H7 (cell line): ENCODE measurements at regions not wholly inside any gene's neighbourhood (a gene's known extent, or its start where the extent isn't known, plus 50 kb on each side); places are given as distances from the start of the nearest gene placed in this dataset.
A peak's percentile ranks its signal among the peaks of the same experiment; 100 is the strongest.

Source experiments
- DNase-seq: peaks from one replicate; pipeline ENCODE4 v3.0.0; 2012
- H3K27me3 ChIP-seq: 2 replicates; pipeline ENCODE4 v1.6.0; 2011; ENCODE audit warnings: mild to moderate bottlenecking, low read length; ENCODE audit not compliant: control insufficient read depth, insufficient read depth
- H3K36me3 ChIP-seq: replicated peaks from 2 replicates; pipeline ENCODE4 v1.5.1; 2011; ENCODE audit warnings: low read length; ENCODE audit not compliant: control insufficient read depth, insufficient read depth
- H3K4me3 ChIP-seq: 2 replicates; pipeline ENCODE4 v1.5.1; 2011; ENCODE audit warnings: low read depth, mild to moderate bottlenecking, control low read depth, low read length, moderate library complexity; ENCODE audit not compliant: insufficient read depth

DNA sequence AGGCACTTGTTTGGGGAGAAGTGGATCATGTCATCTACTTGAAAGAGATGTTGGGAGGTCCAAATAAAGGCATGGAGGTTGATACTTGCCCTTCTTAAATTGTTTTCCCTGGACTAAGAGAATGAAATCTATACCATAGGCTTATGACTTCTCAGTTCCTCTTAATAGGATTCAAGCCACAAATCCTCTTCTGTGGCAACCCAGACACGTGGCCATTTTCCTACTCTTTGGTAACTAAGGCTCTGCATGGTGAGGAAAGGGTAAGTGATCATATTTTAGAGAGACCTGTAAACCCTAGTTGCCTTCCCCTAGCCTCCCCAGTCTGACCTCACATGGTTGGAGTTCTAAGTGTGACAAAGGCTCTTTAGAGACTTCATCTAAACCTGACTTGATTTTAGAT, 72.9 kb upstream of the CD44 start:
- DNase-seq = no peak
- no peaks in the 10 kb centered on the region for H3K36me3 ChIP-seq
- H3K4me3 ChIP-seq = no peak overlapping the region
- no peaks in the 10 kb centered on the region; the same call in 1 of the 2 replicates for H3K27me3 ChIP-seq

DNA sequence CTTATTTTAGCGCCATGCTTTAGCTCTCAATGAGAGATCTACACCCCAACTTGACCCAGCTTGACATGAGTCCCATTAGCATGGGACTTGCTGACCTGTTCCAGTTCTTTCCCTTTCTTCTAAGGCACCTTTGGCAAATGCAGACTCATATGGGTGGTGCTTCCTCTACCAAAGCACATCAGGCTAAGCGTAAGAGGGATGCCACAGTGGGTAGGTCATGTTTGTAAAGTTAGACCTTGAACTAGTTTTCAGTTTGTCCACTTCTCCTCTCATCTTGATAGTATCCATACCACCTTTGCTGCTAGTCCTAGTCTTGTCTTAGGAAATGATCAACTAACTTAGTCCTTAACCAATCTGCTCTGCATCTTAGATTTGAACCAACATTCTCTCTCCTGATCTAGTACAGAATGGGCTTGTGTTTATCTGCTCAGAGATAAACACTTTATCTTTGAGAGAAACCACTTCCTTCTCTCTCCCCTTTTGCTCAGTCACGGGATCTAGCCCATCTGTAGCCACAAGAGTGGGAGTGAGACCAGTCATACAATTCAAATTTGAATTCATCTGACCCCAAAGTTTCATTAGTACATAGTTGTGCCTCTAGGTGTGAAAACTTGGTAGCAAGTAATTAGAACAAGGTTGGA, 72.1 kb upstream of the CD44 start:
- H3K4me3 ChIP-seq = no peak overlapping the region
- H3K27me3 ChIP-seq = no peaks in the 10 kb centered on the region; the same call in 1 of the 2 replicates
- DNase-seq = no peak
- no peaks in the 10 kb centered on the region for H3K36me3 ChIP-seq

DNA sequence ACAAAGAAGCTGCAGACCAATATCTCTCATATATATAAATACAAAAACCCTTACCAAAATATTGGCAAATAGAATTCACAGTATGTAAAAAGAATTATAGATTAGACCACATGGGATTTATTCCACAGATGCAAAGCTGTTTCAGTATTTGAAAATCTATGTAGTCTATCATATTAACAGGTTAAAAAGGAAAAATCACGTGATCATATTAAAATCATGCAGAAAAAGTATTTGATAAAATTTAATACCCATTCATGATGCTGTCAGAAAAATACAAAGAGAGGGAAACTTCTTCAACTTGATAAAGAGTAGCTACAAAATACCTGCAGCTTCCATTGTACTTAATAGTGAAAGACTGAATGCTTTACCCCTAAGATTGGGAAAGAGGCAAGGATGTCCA, 67.2 kb upstream of the CD44 start:
- Histone ChIP-seq H3K36me3 (no peaks in the 10 kb centered on the region), H3K27me3 (no peaks in the 10 kb centered on the region), H3K4me3 (no peak overlapping the region)
- no peak for DNase-seq

DNA sequence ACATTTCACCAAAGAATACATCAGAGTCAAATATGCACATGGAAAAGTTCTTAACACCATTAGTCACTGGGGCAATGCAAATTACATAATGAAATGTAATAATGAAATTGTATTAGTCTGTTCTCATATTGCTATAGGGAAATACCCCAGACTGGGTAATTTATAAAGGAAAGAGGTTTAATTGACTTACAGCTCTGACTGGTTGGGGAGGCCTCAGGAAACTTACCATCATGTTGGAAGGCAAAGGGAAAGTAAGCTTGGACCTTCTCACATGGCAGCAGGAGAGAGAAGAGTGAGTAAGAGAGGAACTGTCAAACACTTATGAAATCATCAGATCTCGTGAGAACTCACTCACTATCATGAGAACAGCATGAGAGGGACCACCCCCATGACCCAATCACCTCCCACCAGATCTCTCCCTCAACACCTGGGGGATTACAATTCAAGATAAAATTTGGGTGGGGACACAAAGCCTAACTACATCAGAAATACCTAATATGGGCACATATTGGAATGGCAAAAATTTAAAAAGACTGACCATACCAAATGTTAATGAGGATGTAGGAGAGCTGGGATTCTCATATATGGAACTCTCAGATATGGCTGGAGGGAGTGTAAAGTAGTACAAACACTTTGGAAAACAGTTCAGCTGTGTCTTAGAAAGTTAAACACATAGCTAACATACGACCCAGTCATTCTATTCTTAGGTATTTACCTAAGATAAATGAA, 65.1 kb upstream of the CD44 start:
- no peak for DNase-seq
- no peaks in the 10 kb centered on the region for H3K27me3 ChIP-seq
- no peak overlapping the region for H3K4me3 ChIP-seq
- H3K36me3 ChIP-seq = no peaks in the 10 kb centered on the region

DNA sequence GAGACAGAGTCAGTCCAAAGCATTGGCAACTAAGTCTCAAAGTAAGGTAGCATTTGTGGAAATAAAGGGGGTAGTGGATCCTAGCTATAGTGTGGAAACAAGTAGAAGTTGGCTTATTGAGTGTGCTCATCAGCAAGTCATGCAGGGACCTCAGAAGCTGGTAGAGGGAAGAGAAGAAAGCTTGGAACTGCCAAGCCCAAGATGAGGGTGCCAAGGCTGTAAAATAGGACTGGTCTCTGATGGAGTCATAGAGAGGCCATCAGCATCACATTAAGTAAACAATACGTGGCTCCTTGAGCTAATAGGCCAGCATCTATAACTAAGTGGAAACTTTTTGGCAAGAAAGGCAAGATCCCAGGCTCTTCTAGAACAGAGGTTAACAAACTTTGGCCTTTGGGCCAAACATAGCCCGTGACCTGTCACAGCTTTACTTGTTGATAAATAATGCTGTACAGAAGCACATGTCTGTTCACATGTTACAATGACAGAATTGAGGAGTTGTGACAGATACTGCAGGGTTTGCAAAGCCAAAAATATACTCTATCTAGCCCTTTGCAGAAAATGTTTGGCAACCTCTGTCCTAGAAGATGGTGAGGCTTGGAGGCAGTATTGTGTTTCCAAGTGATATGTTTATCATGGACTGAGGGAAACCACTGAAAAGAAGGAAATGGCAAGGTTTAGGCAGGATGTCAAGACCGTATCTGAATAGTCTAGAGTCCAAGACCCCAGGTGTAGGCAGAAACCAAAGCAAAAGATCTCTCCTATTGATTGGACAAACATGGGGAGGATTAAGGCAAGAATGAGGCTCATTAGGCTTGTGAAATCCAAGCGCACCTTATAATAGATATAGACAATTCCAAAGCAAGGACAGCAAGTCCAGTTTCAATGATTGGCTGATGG, 62.5 kb upstream of the CD44 start:
- Histone ChIP-seq H3K36me3 (no peaks in the 10 kb centered on the region), H3K4me3 (no peak overlapping the region), H3K27me3 (no peaks in the 10 kb centered on the region)
- DNase-seq = no peak

DNA sequence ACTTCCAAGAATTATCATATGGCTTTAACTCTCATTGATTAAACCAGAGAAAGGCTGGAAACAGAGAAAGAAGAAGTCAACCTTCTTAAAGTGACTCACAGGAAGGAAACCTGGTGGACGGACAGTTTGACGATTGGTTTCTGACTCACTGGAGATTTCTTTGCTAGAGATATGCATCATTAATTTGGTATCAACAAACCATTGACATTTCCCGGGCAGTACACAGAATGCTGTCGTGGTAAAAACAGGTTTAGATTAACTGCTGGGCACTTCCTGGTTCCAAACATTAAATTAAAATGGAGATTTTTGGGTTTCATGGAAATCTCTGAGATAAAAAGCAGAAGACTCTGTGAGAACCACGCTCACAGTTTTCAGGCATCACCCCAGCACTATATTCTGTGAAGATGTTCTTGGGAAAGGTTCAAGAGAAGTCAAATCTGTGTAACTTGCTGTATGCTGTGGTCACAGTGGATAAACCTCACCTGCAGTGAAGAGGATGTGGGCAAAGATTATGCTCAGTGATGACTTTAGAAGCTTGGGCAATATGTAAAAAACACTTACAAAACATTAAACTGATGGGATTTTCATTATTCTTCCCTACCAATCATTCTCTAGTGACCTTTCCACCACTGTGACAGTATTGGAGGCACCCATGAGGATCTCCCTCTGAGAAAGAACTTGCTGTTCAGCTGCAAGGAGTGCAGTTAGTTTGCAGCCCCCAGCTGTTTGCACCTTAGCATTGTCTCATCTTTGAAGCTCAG, 61.1 kb upstream of the CD44 start:
- Histone ChIP-seq H3K36me3 (no peaks in the 10 kb centered on the region), H3K27me3 (no peaks in the 10 kb centered on the region), H3K4me3 (no peak overlapping the region)
- no peak for DNase-seq

DNA sequence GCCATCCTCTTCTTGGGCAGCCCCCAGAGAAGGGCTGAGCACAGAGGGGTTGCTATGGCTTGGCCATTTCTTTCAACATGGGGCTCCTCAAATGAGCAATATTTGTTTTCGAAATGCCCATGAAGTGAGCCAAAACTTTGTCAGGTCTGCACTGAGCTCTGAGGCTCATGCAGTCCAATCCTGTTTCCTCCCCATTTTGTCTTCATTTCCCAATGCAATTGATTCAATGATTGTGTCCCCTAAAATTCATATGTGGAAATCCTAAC, 60.6 kb upstream of the CD44 start:
- no peak for DNase-seq
- no peak overlapping the region for H3K4me3 ChIP-seq

DNA sequence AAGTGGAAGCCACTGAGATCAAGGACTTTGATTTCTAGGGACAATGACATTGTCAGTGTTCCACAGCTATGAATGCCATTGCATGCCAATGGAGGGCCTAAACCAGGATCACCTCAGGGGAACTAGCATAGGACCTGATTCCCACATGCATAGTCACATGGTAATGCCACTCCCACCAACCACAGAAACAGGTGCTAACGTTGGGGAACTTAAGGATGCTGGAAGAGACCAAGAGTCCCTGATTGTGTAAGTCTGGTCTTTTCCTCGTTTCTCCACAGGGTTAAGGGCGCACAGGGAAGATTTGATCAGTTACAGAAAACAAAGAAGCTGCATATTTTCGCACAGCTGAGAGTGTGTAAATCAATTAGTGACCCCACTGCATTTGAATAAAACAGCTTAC, 59.4 kb upstream of the CD44 start:
- H3K36me3 ChIP-seq = no peaks in the 10 kb centered on the region
- no peak for DNase-seq
- no peaks in the 10 kb centered on the region for H3K27me3 ChIP-seq
- H3K4me3 ChIP-seq = no peak overlapping the region

More for the DNA sequence above, 60.6 kb upstream of the CD44 start:
- no peaks in the 10 kb centered on the region for H3K36me3 ChIP-seq
- H3K27me3 ChIP-seq = no peaks in the 10 kb centered on the region

DNA sequence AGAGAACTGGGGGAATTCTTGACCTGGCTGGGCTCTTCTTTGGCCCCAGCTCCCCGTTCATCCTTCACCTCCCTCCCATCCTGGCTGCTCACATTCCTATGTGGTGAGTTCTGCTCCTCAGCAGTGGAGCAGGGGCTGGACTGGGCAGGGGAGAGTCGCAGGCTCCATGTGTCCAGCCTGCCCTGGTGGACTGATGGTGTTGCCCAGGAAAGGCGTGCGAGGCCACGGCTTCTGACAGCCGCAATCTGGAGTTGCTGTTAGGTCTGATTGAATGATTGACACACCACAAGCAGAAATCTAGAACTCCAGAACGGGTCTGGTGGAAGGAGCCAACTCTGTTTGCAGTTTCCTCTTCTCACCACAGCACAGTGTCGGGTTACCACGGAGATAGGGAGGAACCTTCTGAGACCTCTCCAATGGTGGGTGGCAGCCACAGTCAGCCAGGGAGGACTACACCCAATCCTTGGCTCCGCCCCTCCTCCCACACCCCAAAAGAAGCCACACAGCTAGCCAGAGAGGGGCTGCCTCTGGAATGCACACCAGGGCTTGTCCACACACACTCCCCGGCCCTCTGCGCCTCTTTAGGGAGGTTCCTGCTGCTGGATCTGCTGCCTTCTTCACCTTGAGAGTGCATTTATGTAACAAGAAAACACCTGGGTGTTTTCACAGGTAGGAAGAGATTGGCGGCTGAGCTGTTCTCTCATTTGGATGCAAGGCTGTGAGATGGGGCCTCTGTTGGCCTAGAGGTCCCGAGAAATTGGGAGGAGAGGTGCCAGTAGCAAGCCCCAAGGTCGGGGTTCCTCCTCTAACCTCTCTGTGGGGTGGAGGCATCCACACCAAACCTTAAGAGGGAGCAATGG, 56.4 kb upstream of the CD44 start:
- Histone ChIP-seq H3K36me3 (no peaks in the 10 kb centered on the region), H3K27me3 (no peaks in the 10 kb centered on the region), H3K4me3 (no peak overlapping the region)
- DNase-seq = peak; percentile 61

DNA sequence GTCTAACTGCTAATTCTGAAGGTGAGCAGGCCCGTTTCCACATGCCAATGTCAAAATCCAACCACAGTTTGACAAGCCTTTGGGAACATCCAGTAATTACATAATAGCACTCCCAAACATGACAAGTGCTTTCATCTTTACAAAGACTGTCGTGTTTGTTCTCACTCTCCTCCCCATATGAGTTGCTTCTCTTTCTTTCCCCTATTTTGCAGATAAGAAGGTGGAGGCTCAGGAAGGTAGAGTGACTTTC, 55.9 kb upstream of the CD44 start:
- Histone ChIP-seq H3K4me3 (no peak overlapping the region), H3K27me3 (no peaks in the 10 kb centered on the region), H3K36me3 (no peaks in the 10 kb centered on the region)
- no peak for DNase-seq

DNA sequence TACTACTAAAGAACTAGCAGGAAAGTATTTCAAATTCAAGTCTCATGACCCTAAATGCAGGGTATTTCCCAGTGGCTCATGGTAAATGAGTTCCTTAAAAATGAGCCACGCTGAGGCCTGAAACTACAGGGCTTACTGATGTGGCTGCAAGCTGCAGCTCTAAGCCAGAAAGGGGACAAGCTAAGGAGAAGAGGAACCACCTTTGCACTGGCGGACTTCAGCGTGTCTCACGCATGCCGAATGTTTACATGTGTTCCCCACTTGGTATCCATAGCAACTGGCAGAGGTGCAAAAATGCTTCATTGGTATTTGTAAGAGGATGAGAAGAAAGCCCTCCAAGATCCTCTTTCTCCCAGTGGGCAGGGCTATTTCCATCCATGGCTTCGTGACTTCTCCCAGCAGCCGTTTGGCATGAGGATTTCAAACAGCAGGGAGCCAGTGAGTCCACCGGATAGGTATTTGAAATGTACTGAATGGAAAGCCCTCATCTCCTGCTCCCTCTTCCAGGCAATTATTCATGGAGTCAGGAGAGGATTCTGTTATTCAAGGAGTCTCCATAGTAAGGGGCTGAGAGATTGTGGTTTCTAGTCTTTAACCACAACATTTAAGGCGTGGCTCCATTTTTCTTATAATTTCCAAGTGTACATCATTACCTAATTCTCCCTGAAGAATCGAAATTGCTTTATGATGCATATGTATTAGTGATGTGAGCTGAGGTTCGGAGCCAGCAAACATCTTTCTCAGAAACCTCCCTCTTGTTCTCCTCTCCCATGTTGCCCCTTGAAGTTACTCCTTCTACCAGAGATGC, 55.3 kb upstream of the CD44 start:
- H3K27me3 ChIP-seq = no peaks in the 10 kb centered on the region
- DNase-seq = peak; percentile 27
- H3K36me3 ChIP-seq = no peaks in the 10 kb centered on the region
- H3K4me3 ChIP-seq = no peak overlapping the region

DNA sequence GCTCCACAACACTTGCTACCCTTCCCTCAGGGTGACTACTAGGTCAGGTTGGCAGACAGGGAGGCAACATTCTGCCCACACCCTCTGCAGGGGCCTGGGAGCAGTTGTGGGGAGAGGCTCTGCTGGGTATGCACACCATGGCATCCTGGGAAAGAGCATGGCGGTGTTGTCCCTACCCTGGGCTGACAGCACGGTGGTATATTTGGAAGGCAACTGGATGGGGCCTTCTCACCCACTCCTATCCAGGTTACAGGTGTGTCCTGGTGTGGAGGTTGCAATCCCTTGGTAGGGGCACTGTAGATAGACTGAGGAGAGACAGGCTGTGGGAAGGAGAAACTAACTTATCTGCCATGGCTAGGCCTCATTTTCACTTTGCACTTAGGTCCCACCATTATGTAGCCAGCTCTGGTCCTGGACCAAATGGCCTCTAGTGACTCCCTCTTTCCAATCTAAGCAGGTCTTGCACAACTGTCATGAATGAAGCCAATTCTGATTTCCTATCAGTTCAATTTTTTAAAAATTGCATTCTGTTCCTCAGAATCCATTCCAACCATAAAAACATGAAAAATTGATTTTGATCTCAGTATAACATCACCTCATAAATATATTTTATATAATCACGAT, 54.0 kb upstream of the CD44 start:
- no peaks in the 10 kb centered on the region for H3K36me3 ChIP-seq
- H3K4me3 ChIP-seq = no peak overlapping the region
- no peaks in the 10 kb centered on the region for H3K27me3 ChIP-seq
- no peak for DNase-seq

DNA sequence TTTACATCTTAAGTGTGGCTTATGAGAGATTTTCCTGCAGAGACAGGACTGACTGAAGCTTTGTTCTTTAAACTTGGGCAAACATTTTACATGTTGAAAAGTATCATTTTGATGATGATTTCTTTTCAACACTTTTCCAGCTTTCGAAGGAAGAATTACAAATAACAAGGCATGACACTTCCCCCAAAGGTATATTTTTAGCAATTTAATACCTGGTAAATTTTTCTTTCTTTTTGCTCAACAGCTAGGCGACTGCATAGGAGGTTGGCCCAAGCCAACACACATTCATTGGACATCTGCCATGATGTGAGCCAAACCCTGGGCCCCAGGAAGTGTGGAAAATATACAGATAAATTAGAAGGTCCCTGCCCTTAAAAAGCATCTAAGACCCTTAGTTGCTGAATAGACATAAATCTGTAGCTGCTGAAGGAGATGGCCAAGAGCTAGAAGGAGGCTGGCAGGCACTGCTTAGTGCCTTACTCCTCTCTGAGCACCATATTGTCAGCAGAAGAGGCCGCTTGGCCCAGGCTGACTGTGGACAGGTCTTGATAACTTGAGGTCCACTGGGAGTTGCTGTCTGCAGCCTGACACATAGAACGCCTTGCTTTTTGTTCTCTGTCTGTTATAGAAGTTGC, 53.3 kb upstream of the CD44 start:
- Histone ChIP-seq H3K36me3 (no peaks in the 10 kb centered on the region), H3K4me3 (no peak overlapping the region), H3K27me3 (no peaks in the 10 kb centered on the region)
- no peak for DNase-seq
